Stimulated activated CD4-positive, alpha-beta T cell treated with anti-CD3 and anti-CD28 coated beads, Interleukin-12 subunit alpha, Interleukin-12 subunit beta, amount 100 ng/mL, for 4 hours (primary cell): ENCODE measurements at regions not wholly inside any gene's neighbourhood (a gene's known extent, or its start where the extent isn't known, plus 50 kb on each side); places are given as distances from the start of the nearest gene placed in this dataset.

Experiments used
- DNase-seq: peaks from one replicate; pipeline ENCODE4 v3.0.0-alpha.2; 2020

DNA sequence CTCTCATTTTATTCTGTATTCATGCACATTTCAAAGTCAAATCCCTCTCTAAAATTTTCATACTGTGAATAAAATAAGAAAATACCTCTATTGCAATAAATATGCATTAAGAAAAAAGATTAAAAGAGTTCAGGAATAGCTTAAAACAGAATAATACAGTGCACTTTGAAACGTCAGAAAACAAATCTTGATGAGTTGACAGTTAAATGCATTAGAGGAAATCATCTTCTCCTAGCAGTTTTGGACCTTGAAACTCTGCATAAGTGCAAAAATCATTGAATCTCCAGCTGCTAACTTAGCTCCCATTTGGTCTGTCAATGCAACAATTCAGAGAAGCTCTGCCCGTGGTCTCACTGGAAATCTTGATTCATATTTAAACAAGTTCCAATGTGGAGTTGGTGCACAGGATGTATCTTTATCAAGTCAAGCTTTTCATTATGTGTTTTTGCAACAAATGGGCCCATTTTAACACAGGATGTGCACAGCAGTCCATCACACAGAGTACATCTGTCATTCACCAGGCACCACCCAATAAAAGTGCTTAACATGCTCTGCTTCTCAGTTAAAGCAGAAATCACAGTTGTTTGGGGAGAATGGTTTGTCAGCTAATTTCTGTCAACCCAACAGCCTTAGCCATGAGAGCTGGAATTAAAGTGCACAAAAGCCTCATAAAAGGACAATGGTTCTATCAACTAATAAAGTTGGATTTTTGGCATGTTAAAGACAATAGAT lies 98.8 kb upstream of the ARRDC4 start:
- no peak for DNase-seq

DNA sequence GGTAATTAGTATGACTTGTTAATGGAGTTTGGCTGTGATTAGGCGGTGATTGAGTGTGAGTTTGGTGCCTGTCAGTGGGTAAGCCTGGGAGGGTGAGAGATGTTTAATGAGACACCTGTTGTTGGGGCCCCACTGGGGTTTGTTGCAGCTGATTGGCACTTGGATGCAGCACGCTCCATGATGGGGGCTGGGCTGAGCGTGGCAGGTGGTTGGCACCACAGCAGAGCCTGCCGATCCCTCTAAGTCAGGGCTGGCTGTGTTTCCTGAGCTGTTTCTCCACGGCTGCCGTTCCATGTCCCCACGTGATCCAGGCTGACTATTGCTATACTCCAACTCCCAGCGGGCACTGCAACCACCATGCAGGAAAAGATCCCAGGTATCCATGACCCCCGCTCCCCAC lies 93.5 kb upstream of the ARRDC4 start:
- no peak for DNase-seq

DNA sequence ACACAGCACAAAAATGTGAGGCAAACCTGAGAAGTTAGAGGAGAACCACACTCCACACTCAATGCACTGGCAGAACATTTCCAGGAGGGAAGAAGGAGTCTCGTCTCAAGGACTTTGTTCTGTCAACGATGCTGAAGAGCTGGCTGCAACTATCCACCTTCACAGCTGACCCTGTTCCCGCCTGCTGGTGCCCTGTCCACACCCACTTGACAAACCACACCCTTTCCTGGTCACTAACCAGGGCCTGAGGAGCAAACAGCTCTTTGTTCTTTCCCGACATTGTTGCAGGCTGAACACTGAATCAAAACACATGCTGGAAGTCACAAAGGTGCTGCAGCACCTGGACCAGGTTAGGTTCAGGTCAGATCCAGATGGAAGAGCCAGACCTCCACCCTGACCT lies 92.6 kb upstream of the ARRDC4 start:
- no peak for DNase-seq

DNA sequence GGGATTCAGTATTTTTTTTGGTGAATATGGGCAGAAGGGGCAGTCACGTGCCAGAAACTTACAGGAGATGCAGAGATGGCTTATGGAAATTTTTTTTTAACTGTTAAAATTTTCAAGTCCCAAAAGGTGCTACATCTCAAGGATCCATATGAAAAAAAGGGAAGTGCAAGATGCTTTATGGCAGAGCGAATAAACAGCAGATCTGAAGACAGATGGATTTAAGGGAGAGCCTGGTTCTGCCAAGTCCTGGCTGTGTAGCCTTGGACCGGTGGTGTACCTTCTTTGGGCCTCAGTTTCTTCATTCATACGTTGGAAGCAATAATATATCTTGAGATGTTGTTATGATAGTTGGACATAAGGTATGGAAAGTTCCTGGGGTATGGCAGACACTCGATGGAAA lies 91.5 kb upstream of the ARRDC4 start:
- no peak for DNase-seq

DNA sequence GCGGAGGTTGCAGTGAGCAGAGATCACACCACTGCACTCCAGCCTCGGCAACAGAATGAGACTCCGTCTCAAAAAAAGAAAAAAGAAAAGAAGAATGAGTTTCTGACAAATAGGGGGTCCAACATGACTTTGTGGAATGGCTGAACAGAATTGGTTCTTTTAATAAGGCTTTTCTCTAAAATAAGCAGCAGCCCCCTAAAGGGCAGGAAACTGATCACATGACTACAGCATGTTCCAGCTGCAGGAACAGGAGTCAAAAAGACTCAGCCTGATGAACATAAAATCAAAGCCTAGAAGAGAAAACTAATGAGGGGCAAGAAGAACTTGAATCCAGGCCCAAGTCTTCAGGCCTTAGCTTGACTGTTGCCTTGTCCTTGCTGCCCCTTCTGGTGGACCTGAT lies 89.7 kb upstream of the ARRDC4 start:
- no peak for DNase-seq

DNA sequence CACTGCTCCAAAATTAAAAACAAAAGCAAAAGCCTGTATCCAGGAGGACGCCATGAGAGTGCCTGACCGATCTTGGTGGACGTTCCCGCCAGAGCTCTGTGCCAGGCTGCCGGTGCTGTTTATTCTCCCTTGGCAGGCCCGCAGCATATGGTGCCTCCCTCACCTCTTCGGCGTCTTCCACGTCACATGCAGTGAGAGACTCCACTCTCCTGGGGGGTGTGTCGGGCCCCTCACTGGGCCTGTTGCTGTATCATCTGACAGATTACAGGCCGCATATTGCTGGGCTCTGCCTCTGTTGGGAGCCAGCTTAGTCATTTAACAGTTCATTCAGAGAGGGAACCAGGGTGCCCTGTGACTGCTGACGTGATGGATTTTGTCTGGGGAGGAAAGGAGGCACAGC lies 86.4 kb upstream of the ARRDC4 start:
- DNase-seq, result no peak

DNA sequence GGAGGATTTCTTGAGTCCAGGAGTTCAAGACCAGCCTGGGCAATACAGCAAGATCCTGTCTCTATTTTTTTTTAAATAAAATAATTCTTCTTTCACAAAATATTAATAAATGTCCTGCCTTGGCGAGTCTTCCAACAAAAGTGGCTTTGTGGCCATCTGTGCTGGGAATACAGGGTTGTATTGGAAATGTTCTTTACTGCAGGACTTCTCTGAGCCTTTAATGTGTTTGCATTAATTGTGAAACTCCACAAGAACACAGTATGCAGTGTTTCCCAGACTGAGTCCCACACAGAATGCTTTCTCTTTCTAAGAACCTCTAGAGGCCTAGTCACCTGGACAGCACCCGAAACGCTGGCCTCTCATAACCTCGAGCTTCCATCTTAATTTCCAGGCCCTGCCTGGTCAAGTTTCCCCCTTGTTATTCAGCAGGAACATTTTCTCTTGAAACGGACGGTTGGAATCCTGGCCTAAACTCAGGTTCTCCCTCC lies 85.4 kb upstream of the ARRDC4 start:
- DNase-seq, result no peak

DNA sequence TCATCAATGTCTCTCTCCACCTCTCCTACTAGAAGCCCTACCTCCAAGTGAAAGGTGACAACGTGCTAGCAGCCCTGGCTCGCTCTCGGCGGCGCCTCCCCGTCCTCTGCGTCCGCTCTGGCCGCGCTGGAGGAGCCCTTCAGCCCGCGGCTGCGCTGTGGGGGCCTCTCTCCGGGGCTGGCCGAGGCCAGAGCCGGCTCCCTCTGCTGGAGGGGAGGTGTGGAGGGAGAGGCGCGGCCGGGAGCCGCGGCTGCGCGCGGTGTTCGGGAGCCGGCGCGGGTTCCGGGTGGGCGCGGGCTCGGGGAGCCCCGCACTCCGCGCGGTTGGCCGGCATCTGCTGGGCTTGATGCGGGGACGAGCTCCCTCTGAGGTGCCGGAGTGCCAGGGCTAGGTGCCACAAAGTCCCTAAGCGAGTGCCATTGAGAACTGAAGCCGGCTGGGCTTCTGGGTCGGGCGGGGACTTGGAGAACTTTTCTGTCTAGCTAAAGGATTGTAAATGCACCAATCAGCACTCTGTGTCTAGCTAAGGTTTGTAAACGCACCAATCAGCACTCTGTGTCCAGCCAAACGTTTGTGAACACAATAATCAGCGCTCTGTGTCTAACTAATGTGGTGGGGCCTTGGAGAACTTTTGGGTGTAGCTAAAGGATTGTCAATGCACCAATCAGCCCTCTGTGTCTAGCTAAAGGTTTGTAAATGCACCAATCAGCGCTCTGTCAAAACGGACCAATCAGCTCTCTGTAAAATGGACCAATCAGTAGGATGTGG lies 84.8 kb upstream of the ARRDC4 start:
- DNase-seq, result no peak

DNA sequence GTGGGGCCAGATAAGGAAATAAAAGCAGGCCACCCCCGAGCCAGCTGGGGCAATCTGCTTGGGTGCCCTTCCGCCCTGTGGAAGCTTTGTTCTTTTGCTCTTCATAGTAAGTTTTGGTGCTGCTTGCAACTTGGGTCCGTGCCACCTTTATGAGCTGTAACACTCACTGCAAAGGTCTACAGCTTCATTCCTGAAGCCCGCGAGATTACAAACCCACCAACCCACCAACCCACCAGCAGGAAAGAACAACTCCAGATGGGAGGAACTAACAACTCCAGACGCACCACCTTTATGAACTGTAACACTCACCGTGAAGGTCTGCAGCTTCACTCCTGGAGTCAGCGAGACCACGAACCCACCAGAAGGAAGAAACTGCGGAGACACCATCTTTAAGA lies 84.2 kb upstream of the ARRDC4 start:
- DNase-seq, result no peak

DNA sequence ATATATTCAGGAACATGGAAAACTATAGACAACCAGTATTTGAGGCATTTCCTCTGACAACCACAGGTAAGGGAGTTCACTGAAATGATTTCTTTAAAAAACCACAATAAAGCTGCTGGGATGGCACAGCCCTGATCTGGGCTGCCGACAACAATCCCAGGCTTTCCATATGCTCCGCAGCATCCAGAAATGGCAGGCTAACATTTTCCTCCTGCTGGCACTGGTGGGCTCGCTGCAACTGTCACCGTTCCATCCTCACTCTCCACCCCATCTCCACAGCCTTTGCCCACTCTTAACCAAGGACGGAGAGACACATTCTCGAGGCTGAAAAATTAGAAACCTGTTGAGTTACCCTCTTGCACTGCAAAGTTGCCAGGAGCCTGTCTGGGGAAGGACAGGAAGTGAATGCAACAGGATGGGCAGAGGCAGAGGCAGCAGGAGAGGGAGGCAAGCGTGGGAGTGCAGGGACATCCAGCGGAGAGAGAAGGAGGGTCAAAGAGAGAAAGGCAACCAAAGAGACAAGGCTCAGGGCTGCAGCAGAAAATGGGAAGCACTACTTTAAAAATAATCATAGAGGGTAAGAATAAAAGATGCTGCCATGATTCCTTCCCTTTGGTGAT lies 79.0 kb upstream of the ARRDC4 start:
- no peak for DNase-seq

DNA sequence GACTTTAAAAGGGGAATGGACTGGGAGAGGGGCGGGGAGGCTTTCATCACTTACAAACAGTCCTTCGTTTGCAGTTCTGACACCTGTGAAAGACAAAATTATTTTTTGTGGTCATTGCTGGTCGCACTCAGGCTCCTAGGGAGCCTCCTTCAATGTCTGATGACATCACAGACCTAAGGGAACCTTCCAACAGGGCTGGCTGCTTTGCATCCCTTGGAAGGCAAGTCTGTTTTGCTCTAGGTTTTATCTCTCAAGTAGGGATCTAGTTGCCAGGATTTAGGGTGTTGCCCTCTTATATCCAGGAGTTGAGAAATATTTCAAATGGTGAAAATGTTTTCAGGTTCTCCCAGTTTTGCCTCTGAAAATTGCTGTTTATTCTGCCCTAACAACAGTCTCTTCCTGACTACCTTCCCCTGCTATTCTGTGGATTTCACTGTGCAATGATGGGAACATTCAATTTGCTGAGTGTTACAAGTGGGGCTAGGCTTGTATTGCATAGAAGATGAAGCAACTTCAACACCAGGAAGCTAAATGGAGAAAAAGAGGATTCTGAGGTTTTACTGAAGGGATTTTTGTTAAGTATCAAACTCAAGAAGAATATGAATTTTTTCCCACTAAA lies 75.9 kb upstream of the ARRDC4 start:
- DNase-seq, result no peak

DNA sequence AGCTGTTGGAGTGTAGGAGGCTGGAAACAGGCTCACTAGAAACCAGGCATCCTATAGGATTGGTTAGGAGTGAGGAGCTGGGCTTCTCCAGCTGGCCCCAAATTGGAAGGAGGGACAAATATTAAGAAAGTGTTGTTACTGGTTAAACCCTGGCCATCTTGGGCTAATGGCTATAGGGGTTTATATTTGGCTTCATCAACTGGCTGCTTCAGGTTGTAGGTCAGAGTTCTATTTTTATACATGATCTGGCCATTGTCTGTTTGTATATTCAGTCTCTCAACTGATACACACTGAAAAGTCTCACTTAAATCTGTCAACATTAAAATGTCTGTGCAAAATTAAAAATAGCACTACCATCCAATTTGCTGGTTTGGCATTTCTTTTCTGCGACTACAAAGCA lies 70.2 kb upstream of the ARRDC4 start:
- no peak for DNase-seq

DNA sequence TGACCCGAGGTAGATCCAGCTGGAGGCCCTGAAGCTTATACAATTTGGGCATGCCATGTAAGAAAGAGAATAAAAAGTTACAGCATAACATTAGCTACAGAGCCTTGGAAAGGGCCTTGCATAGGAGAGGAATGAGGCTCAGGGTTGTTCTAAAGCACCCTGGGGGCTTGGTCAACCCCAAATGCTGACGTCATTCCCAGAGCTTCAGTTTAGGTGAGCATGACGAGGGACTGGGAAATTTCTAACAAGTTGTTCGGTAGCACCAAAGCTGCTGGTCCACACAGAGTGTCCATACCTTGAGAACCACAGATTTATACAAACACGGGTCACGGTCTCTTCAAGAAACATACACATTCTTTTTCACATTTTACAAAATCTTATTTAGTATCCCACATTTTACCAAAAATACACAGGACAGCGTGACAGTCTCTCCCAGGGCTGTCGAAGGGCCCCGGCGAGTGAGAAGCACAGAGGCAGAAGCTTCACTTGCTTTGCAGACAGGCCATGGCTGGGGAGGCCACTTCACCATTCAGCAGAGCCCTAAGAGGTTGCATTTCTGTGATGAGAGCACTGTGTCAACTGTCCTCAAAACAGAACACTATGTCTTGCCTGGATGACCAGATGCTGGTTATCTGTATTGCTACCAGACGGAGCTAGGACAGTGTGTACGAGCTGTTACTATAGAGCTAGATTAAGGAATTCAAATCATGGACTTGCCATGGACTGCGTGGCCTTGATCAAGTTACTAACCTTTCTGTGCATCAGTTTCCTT lies 68.2 kb upstream of the ARRDC4 start:
- no peak for DNase-seq

DNA sequence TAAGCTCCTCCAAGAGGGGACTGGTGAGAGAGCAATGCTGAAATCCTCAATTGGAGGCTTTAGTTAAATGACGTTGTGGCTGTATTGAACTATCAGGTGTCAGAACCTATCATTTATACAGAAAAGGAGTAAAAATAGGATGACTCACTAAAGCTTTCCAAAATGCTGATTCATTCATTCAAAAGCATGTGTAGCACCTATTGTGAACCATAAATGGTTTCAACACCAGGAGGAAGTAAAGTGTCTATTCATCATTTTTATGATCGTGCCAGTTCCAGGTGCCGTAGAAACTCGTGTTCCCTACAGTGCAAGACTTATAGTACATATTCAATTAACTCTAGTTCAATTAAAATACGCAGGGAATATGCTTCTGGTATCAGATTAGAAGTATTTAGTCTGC lies 66.5 kb upstream of the ARRDC4 start:
- DNase-seq, result no peak

DNA sequence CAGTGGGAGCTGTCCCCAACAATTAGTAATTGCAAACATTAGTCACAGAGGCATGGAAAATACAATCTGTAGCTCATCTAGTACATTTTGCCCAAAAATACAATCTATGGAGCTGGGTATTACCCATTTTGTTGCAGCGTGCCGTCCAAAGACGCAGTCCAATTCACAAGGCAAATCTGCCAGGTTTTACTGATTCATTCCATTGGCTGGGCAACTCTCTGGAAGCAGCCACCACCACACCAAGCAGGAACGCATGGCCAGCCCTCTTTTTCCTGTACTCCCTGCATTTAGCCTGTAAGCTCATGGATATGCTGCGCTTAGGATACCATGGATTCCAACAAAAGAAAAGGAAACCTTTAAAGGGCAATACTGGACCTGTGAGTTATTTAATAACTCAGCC lies 60.5 kb upstream of the ARRDC4 start:
- no peak for DNase-seq

DNA sequence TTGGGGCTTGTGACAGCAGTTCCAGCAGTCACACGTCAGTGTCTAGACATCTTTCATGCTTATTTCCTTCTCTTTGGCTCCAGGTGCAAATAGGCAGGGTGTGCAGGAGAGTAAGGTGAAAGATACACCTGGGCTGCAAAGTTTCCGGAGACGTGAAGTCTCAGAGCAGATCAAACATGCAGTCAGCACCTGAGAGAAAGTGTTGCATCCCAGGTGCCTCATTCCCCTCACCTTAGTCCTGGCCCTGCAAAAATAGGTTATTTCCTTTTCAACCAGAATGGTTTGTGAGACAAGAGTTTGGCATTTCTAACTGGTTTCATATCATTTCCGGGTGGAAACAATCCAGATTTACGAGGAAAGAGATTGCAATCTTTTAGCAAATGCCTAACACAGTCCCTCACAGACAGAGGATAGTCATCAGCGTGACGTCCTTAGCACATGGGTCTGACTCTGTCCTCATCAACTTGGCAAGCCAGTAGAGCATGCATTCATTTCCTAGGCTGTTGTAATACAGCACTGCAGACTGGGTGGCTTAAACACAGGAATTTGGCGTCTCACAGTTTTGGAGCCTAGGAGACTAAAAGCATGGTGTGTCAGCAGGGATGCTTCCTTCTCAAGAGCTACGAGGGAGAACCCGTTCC lies 58.2 kb upstream of the ARRDC4 start:
- no peak for DNase-seq

DNA sequence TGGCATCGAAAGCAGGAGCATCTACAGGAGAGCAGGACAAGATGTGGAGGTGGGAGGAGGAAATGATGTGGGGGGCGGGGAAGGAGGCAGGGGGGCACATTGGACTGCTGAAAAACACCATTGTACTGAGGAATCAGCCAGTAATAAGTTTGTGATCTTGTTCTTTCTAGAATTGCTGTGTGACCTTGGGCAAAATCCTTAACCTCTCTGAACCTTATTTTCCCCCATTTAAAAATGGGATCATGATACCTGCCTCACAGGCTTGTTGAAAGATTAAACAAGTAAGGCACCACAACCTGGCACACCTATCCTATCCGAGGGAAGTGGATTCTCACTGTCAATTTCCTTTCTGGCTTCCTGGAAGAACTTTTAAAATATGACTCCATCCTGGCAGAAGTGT lies 56.9 kb upstream of the ARRDC4 start:
- DNase-seq, result no peak

DNA sequence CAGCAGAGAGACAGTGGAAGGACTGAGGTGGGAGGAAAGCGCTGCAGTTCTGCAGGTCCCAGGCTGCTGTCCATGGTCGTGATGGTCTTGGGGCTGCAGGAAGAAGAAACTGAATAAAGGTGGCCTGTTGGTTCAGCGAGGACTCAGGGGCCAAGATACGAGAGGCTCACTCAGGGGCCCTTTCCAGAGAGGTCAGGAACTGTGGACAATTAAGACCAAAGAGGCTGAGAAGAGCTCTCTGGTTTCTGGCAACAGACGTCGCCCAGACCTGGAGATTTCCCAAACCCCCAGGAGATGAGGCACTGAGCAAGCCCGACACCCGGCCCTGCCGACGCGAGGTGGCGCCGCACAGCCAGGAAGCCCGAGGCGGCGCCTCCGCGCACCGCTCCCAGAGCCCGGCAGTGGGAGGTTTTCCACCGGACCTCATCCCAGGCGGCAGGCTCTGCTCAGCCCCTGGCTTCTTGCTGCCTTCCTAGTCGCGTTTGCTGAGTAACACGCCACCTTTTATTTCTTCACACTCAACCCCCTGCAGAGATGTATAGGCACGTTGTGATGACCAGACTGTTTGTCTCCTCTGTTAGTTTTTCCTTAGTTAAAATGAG lies 56.4 kb upstream of the ARRDC4 start:
- peak; percentile 8 for DNase-seq

DNA sequence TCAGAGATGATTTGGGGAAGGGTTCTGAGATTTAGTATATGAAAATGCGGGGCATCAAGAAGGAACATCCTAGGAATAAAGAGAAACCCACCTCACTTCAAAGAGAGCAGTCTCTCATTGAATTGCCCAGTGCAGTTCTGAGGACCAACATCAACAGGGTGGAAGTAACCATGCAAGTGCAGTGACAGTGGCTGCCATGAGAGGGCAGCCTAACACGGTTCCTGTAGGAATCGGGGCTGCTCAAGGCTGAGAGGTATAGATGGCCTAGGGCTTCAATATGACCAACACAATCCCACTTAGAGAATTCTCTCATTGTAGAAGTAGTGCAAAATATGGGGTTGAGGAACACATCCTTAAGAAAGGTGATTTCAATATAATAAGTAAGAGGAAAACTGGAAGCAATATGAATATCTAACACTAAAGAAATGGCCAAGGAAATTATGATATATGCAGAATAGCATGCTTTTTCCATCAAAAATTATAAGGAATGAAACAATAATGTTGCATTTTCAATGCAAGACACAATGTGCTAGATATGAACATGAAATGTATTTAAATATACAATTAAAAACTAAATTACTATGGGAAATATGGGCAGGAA lies 51.1 kb upstream of the ARRDC4 start:
- peak; percentile 58 for DNase-seq
